Tibial nerve (tissue), 3 donors: ENCODE measurements at regions not wholly inside any gene's neighbourhood (a gene's known extent, or its start where the extent isn't known, plus 50 kb on each side); places are given as distances from the start of the nearest gene placed in this dataset.

Source experiments
- CTCF ChIP-seq, 5 experiments: fragments of 200-600 bp in 3 of 5; fragments of 450-650 bp in 2 of 5; sonication (generic) in 3 of 5; IDR thresholded peaks; one replicate each; pipeline ENCODE4 v1.5.1; 2016 to 2019; ENCODE audit warnings: antibody characterized with exemption in 5 of 5, mild to moderate bottlenecking in 3 of 5, moderate library complexity in 2 of 5
- POLR2A ChIP-seq, 2 donors: fragments of 450-650 bp; IDR thresholded peaks; one replicate each; pipeline ENCODE4 v1.6.1; 2017; ENCODE audit warnings: antibody characterized with exemption in 2 of 2, mild to moderate bottlenecking in 2 of 2, moderate library complexity in 2 of 2

GRCh38 chr21:24310788-24311187, 1296.5 kb downstream of the MRPL39 start:
- TF ChIP-seq CTCF (IDR thresholded peaks at IDR 0.05) (no peak), POLR2A (IDR thresholded peaks at IDR 0.05) (no peak)
